A673 (cell line): ENCODE measurements at regions not wholly inside any gene's neighbourhood (a gene's known extent, or its start where the extent isn't known, plus 50 kb on each side); places are given as distances from the start of the nearest gene placed in this dataset.

Source experiments
- BruUV-seq: library from RNA; stranded (reverse); fragments of 400-500 nt; replicated peaks from 2 replicates; lab custom pipeline; 2021; lab: Mats Ljungman, UMichigan
- CTCF ChIA-PET: fragments of 300-600 bp; sonication (Branson Sonifier 250); formaldehyde crosslinking; loops from one replicate; lab custom pipeline; 2022; ENCODE audit warnings: antibody characterized with exemption; lab: Charles Lee
- POLR2A ChIA-PET: fragments of 300-600 bp; sonication (Branson Sonifier 250); formaldehyde crosslinking; loops from one replicate; lab custom pipeline; 2022; ENCODE audit warnings: antibody characterized with exemption; ENCODE audit not compliant: low non-redundant PET; lab: Charles Lee
- DNase-seq: peaks from one replicate; pipeline ENCODE4 v3.0.0-alpha.2; 2015; ENCODE audit warnings: low spot score
- H3K27ac ChIP-seq: fragments of 200-600 bp; sonication (generic); 2 replicates; pipeline ENCODE4 v1.5.1; 2016; ENCODE audit warnings: mixed run types, low read depth, mild to moderate bottlenecking, mixed read lengths, antibody characterized with exemption, low read length; ENCODE audit not compliant: poor library complexity, severe bottlenecking
- H3K27me3 ChIP-seq: fragments of 200-600 bp; sonication (generic); replicated peaks from 2 replicates; pipeline ENCODE4 v1.6.1; 2017; ENCODE audit warnings: mixed run types, low read depth, mild to moderate bottlenecking, mixed read lengths, antibody characterized with exemption, low read length; ENCODE audit not compliant: insufficient read depth, poor library complexity
- H3K36me3 ChIP-seq: fragments of 200-600 bp; sonication (generic); 2 replicates; pipeline ENCODE4 v1.6.1; 2016; ENCODE audit warnings: mixed run types, mild to moderate bottlenecking, mixed read lengths, antibody characterized with exemption, low read length; ENCODE audit not compliant: insufficient read depth, poor library complexity, severe bottlenecking
- H3K4me1 ChIP-seq: fragments of 200-600 bp; sonication (generic); 2 replicates; pipeline ENCODE4 v1.6.1; 2017; ENCODE audit warnings: mixed run types, mild to moderate bottlenecking, mixed read lengths, antibody characterized with exemption, low read length; ENCODE audit not compliant: insufficient read depth, poor library complexity, severe bottlenecking
- H3K4me3 ChIP-seq: fragments of 200-600 bp; sonication (generic); 2 replicates; pipeline ENCODE4 v1.5.1; 2016; ENCODE audit warnings: low read depth, mixed run types, mild to moderate bottlenecking, mixed read lengths, low read length; ENCODE audit not compliant: poor library complexity, severe bottlenecking
- H3K9me3 ChIP-seq: fragments of 200-600 bp; sonication (generic); 2 replicates; pipeline ENCODE4 v1.6.1; 2016; ENCODE audit warnings: mixed run types, low read depth, mild to moderate bottlenecking, mixed read lengths, antibody characterized with exemption, low read length; ENCODE audit not compliant: poor library complexity, severe bottlenecking
- EZH2 ChIP-seq: fragments of 200-600 bp; sonication (generic); IDR thresholded peaks from 2 replicates; pipeline ENCODE4 v1.6.1; 2017; ENCODE audit warnings: borderline replicate concordance, low read depth, mild to moderate bottlenecking, mixed read lengths, antibody characterized with exemption, low read length; ENCODE audit not compliant: poor library complexity, severe bottlenecking
- intact Hi-C: fragments of 100-400 bp; cut with micrococcal nuclease; formaldehyde crosslinking; loops from one replicate; pipeline ENCODE4 v1.10.0; 2022; ENCODE audit not compliant: unreplicated experiment
- TF ChIP-seq, protein P1 (sequence below): fragments of 300-800, 200-600 bp; sonication (generic); conservative IDR thresholded peaks from 2 replicates; pipeline ENCODE4 v1.5.1; 2017; ENCODE audit warnings: low read depth, mild to moderate bottlenecking, antibody characterized with exemption, low read length, moderate library complexity, mixed read lengths

DNA sequence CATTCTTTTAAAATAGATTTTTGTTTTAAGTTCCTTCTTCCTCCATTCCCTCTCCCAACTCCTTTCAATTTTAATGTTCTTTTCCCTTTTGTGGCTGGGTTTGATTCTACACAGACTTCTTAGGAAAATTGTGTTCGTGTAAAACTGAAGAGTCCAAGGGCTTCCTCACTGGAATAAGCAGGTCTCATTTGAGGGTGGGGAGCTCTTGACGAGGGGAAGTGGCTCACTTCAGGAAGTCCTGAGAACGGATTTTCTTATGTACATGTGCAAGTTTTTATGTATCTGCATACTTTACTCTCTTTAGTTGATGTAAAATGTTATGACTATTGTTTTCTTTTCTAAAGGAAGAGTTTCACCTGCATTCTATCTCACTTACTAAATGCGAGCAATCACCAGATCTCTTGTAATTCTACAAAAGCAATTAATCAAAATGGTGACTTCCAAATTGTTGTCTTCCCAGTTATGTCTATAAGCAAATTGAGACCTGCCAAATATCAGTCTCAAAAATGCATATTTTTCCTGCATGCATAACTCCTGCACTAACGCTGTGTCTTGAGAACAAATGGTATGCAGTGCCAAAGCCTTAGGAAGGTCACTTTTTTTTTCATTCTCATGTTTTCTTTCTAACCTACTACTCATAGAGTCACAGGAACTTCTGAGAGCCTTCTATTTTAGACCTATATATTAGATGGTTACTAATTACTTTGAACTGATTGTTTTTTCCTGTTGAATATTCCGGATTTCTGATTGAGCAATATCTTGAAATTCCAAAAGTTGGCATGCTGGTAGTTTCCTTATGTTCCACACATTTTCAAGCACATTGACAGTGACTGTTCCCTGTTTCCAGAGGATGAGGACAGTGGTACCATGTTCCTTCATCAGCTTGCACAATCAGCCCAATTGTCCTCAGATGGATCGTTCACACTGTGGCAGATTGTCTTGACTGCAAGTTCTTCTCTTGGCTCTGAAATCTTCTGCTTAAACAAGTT is 251.9 kb upstream of the PRDM1 start:
- ChIA-PET POLR2A (no interaction called here), CTCF (no interaction called here)
- no peaks in the 10 kb centered on the region for H3K9me3 ChIP-seq
- H3K36me3 ChIP-seq = no peaks in the 10 kb centered on the region
- TF ChIP-seq, protein P1, sequence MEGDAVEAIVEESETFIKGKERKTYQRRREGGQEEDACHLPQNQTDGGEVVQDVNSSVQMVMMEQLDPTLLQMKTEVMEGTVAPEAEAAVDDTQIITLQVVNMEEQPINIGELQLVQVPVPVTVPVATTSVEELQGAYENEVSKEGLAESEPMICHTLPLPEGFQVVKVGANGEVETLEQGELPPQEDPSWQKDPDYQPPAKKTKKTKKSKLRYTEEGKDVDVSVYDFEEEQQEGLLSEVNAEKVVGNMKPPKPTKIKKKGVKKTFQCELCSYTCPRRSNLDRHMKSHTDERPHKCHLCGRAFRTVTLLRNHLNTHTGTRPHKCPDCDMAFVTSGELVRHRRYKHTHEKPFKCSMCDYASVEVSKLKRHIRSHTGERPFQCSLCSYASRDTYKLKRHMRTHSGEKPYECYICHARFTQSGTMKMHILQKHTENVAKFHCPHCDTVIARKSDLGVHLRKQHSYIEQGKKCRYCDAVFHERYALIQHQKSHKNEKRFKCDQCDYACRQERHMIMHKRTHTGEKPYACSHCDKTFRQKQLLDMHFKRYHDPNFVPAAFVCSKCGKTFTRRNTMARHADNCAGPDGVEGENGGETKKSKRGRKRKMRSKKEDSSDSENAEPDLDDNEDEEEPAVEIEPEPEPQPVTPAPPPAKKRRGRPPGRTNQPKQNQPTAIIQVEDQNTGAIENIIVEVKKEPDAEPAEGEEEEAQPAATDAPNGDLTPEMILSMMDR = no peak
- TF ChIP-seq EZH2 = no peak
- no TSS peak for BruUV-seq
- intact Hi-C loops = no loop called here
- no peaks in the 10 kb centered on the region for H3K4me1 ChIP-seq
- H3K27ac ChIP-seq = no peak overlapping the region
- H3K27me3 ChIP-seq = no peaks in the 10 kb centered on the region
- H3K4me3 ChIP-seq = no peak overlapping the region
- no peak for DNase-seq

DNA sequence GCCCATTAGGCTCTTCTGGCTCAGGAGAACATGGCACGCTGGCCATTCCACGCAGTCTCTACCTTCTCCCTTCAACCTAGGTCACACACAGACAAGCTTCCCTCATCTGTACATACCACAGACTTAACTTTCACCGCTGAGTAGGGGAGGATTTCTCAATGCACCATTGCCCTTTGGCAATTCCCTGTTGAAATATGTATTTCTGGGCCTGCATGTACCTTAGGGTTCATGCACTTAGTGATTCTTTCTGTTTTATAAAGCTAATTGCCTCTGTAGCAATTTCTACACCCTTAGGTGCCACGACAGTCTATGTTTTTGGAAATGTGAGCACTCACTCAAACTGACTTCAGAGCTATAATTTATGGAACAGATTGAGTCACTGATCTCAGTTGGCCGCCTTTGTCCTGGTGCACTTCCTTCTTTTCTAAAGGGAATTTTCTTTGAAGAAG is 253.8 kb upstream of the PRDM1 start:
- ChIA-PET POLR2A (no interaction called here), CTCF (no interaction called here)
- Histone ChIP-seq H3K27me3 (no peaks in the 10 kb centered on the region), H3K9me3 (no peaks in the 10 kb centered on the region), H3K4me1 (no peaks in the 10 kb centered on the region), H3K4me3 (no peak overlapping the region), H3K36me3 (no peaks in the 10 kb centered on the region), H3K27ac (no peak overlapping the region)
- intact Hi-C loops = no loop called here
- DNase-seq = no peak
- no TSS peak for BruUV-seq
- TF ChIP-seq EZH2 = no peak
- TF ChIP-seq, protein P1 = no peak

DNA sequence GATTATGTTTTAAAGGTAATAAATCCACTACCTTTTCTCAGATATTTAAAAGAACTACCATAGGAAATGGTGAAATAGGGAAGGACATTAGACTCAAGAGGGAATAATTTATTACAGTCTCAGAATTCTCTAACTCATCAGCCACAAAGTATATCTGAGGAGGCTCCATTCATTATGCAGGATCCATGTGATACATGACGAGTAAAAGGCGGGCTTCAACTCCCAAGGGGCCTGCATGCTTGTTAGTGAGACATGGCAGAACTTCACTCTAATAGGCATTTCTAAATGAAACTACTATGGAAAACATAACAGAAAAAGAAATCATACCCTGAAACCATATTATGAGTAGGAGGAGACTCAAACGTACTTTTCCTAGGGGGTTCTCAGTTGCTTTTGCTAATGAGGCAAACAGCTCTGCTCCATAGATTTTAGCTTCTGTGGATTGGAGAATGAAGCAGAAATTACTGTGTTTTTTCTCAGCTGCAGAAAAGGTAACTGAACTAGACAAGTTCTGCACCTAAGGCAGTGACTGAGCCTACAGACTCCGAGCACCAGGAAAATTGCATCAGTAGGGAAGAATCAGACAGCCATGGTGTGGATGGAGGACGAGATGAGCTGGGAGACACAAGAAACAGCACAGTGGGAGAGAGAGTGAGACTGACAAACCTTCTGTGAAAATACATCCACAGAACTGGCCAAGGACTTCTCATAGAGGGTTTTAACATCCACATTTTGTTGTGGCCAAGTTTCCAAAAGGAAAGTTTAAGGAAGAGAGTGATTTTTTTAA is 254.6 kb upstream of the PRDM1 start:
- BruUV-seq = no TSS peak
- TF ChIP-seq, protein P1 = no peak
- TF ChIP-seq EZH2 = no peak
- POLR2A ChIA-PET = no interaction called here
- peak; percentile 64 for DNase-seq
- no peaks in the 10 kb centered on the region for H3K4me1 ChIP-seq
- CTCF ChIA-PET = no interaction called here
- no peaks in the 10 kb centered on the region for H3K27me3 ChIP-seq
- intact Hi-C loops = no loop called here
- no peak overlapping the region for H3K4me3 ChIP-seq
- H3K9me3 ChIP-seq = no peaks in the 10 kb centered on the region
- no peak overlapping the region for H3K27ac ChIP-seq
- no peaks in the 10 kb centered on the region for H3K36me3 ChIP-seq
